ENCODE measurements at regions not wholly inside any gene's neighbourhood (a gene's known extent, or its start where the extent isn't known, plus 50 kb on each side); places are given as distances from the start of the nearest gene placed in this dataset.
A peak's percentile ranks its signal among the peaks of the same experiment; 100 is the strongest.

DNA sequence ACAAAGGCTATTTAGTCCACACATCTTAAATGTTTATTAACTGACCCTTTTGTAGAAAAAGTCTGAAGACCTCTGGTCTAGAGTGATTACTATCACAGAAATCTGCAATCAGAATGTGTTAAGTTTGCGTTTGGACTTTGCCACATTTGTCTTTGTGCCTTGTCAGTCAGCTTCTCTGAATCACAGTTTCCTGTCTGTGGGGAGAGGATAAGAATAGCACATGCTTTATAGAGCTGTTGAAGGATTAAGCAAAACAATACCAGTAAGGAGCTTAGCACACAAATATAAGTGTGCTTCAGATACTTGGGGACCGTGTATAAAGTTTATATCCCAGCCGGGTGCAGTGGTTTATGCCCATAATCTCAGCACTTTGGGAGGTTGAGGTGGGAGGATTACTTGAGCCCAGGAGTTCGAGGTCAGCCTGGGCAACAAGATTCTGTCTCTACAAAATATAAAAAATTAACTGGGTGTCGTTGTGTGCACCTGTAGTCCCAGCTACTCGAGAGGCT lies 63.0 kb upstream of the BTG1 start (continued):
- TF ChIP-seq MEF2A (IDR thresholded peaks at IDR 0.05; ENCODE audit: insufficient read depth, low read depth, low read length) (peak; percentile 84; the same call in 1 of the 2 replicates), SMAD1 (IDR thresholded peaks at IDR 0.05; ENCODE audit: low read depth, partially characterized antibody) (no peak), YY1 (IDR thresholded peaks at IDR 0.05; ENCODE audit: low read depth, low read length) (no peak), POLR2AphosphoS5 (IDR thresholded peaks at IDR 0.05; ENCODE audit: low read length) (no peak), RAD51 (IDR thresholded peaks at IDR 0.05) (no peak), GATAD2B (conservative IDR thresholded peaks at IDR 0.05; ENCODE audit: low read depth) (no peak), SRF (IDR thresholded peaks at IDR 0.05; ENCODE audit: low read depth in 2 of 2, low read length in 2 of 2) (no peak), SIX5 (IDR thresholded peaks at IDR 0.05; ENCODE audit: low read depth, low read length, severe bottlenecking) (no peak)
- TF ChIP-seq, protein P1, sequence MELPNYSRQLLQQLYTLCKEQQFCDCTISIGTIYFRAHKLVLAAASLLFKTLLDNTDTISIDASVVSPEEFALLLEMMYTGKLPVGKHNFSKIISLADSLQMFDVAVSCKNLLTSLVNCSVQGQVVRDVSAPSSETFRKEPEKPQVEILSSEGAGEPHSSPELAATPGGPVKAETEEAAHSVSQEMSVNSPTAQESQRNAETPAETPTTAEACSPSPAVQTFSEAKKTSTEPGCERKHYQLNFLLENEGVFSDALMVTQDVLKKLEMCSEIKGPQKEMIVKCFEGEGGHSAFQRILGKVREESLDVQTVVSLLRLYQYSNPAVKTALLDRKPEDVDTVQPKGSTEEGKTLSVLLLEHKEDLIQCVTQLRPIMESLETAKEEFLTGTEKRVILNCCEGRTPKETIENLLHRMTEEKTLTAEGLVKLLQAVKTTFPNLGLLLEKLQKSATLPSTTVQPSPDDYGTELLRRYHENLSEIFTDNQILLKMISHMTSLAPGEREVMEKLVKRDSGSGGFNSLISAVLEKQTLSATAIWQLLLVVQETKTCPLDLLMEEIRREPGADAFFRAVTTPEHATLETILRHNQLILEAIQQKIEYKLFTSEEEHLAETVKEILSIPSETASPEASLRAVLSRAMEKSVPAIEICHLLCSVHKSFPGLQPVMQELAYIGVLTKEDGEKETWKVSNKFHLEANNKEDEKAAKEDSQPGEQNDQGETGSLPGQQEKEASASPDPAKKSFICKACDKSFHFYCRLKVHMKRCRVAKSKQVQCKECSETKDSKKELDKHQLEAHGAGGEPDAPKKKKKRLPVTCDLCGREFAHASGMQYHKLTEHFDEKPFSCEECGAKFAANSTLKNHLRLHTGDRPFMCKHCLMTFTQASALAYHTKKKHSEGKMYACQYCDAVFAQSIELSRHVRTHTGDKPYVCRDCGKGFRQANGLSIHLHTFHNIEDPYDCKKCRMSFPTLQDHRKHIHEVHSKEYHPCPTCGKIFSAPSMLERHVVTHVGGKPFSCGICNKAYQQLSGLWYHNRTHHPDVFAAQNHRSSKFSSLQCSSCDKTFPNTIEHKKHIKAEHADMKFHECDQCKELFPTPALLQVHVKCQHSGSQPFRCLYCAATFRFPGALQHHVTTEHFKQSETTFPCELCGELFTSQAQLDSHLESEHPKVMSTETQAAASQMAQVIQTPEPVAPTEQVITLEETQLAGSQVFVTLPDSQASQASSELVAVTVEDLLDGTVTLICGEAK (IDR thresholded peaks at IDR 0.05; ENCODE audit: borderline replicate concordance) = peak; percentile 75; the same call in 1 of the 2 replicates
- TF ChIP-seq, protein P2, sequence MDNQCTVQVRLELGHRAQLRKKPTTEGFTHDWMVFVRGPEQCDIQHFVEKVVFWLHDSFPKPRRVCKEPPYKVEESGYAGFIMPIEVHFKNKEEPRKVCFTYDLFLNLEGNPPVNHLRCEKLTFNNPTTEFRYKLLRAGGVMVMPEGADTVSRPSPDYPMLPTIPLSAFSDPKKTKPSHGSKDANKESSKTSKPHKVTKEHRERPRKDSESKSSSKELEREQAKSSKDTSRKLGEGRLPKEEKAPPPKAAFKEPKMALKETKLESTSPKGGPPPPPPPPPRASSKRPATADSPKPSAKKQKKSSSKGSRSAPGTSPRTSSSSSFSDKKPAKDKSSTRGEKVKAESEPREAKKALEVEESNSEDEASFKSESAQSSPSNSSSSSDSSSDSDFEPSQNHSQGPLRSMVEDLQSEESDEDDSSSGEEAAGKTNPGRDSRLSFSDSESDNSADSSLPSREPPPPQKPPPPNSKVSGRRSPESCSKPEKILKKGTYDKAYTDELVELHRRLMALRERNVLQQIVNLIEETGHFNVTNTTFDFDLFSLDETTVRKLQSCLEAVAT (IDR thresholded peaks at IDR 0.05) = 0 out of 2 replicates have a peak, but pooled peaks have one; percentile 24
- TF ChIP-seq, protein P3, sequence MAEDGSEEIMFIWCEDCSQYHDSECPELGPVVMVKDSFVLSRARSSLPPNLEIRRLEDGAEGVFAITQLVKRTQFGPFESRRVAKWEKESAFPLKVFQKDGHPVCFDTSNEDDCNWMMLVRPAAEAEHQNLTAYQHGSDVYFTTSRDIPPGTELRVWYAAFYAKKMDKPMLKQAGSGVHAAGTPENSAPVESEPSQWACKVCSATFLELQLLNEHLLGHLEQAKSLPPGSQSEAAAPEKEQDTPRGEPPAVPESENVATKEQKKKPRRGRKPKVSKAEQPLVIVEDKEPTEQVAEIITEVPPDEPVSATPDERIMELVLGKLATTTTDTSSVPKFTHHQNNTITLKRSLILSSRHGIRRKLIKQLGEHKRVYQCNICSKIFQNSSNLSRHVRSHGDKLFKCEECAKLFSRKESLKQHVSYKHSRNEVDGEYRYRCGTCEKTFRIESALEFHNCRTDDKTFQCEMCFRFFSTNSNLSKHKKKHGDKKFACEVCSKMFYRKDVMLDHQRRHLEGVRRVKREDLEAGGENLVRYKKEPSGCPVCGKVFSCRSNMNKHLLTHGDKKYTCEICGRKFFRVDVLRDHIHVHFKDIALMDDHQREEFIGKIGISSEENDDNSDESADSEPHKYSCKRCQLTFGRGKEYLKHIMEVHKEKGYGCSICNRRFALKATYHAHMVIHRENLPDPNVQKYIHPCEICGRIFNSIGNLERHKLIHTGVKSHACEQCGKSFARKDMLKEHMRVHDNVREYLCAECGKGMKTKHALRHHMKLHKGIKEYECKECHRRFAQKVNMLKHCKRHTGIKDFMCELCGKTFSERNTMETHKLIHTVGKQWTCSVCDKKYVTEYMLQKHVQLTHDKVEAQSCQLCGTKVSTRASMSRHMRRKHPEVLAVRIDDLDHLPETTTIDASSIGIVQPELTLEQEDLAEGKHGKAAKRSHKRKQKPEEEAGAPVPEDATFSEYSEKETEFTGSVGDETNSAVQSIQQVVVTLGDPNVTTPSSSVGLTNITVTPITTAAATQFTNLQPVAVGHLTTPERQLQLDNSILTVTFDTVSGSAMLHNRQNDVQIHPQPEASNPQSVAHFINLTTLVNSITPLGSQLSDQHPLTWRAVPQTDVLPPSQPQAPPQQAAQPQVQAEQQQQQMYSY (CRISPR knock-in tag; IDR thresholded peaks at IDR 0.05) = no peak
- TF ChIP-seq, protein P4, sequence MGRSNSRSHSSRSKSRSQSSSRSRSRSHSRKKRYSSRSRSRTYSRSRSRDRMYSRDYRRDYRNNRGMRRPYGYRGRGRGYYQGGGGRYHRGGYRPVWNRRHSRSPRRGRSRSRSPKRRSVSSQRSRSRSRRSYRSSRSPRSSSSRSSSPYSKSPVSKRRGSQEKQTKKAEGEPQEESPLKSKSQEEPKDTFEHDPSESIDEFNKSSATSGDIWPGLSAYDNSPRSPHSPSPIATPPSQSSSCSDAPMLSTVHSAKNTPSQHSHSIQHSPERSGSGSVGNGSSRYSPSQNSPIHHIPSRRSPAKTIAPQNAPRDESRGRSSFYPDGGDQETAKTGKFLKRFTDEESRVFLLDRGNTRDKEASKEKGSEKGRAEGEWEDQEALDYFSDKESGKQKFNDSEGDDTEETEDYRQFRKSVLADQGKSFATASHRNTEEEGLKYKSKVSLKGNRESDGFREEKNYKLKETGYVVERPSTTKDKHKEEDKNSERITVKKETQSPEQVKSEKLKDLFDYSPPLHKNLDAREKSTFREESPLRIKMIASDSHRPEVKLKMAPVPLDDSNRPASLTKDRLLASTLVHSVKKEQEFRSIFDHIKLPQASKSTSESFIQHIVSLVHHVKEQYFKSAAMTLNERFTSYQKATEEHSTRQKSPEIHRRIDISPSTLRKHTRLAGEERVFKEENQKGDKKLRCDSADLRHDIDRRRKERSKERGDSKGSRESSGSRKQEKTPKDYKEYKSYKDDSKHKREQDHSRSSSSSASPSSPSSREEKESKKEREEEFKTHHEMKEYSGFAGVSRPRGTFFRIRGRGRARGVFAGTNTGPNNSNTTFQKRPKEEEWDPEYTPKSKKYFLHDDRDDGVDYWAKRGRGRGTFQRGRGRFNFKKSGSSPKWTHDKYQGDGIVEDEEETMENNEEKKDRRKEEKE (IDR thresholded peaks at IDR 0.05) = no peak
- TF ChIP-seq, protein P5, sequence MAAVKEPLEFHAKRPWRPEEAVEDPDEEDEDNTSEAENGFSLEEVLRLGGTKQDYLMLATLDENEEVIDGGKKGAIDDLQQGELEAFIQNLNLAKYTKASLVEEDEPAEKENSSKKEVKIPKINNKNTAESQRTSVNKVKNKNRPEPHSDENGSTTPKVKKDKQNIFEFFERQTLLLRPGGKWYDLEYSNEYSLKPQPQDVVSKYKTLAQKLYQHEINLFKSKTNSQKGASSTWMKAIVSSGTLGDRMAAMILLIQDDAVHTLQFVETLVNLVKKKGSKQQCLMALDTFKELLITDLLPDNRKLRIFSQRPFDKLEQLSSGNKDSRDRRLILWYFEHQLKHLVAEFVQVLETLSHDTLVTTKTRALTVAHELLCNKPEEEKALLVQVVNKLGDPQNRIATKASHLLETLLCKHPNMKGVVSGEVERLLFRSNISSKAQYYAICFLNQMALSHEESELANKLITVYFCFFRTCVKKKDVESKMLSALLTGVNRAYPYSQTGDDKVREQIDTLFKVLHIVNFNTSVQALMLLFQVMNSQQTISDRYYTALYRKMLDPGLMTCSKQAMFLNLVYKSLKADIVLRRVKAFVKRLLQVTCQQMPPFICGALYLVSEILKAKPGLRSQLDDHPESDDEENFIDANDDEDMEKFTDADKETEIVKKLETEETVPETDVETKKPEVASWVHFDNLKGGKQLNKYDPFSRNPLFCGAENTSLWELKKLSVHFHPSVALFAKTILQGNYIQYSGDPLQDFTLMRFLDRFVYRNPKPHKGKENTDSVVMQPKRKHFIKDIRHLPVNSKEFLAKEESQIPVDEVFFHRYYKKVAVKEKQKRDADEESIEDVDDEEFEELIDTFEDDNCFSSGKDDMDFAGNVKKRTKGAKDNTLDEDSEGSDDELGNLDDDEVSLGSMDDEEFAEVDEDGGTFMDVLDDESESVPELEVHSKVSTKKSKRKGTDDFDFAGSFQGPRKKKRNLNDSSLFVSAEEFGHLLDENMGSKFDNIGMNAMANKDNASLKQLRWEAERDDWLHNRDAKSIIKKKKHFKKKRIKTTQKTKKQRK (IDR thresholded peaks at IDR 0.05; ENCODE audit: low read depth, low read length) = no peak

All from GM12878 (cell line).